Astrocyte of the cerebellum (primary cell): ENCODE measurements at regions not wholly inside any gene's neighbourhood (a gene's known extent, or its start where the extent isn't known, plus 50 kb on each side); places are given as distances from the start of the nearest gene placed in this dataset.

Experiments used
- DNase-seq: peaks from one replicate; pipeline ENCODE4 v3.0.0-alpha.2; 2011; ENCODE audit warnings: low read depth
- H3K4me3 ChIP-seq: 2 replicates; pipeline ENCODE4 v1.5.1; 2011; ENCODE audit warnings: mild to moderate bottlenecking, low read depth, low read length, moderate library complexity
- in situ Hi-C: cut with HindIII; loops from 2 replicates; pipeline ENCODE4 v1.10.0; 2017; ENCODE audit warnings: low sequenced_read_pairs
- TF ChIP-seq, protein P1 (sequence below): IDR thresholded peaks from 2 replicates; pipeline ENCODE4 v1.5.1; 2012; ENCODE audit warnings: low read length, low read depth, moderate library complexity, mild to moderate bottlenecking; ENCODE audit errors: missing control alignments

DNA sequence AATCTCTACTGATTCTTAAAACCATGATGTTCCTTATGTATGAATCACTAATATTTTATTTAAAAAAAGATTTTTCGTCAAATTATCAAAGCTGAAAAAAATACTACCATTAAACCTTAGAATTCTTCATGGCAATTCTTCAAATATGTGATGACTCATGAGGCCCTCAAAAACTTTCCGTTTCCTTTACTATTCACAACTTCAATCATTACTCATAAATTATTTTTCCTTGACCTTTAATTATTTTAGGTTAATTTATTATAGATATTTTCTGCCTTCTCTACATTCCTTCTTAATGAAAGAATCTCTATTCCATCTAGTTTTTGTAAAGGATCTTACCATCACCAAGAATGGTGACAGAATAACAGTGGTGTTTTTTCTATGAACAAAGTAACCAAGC, 162.1 kb upstream of the SOX5 start:
- TF ChIP-seq, protein P1, sequence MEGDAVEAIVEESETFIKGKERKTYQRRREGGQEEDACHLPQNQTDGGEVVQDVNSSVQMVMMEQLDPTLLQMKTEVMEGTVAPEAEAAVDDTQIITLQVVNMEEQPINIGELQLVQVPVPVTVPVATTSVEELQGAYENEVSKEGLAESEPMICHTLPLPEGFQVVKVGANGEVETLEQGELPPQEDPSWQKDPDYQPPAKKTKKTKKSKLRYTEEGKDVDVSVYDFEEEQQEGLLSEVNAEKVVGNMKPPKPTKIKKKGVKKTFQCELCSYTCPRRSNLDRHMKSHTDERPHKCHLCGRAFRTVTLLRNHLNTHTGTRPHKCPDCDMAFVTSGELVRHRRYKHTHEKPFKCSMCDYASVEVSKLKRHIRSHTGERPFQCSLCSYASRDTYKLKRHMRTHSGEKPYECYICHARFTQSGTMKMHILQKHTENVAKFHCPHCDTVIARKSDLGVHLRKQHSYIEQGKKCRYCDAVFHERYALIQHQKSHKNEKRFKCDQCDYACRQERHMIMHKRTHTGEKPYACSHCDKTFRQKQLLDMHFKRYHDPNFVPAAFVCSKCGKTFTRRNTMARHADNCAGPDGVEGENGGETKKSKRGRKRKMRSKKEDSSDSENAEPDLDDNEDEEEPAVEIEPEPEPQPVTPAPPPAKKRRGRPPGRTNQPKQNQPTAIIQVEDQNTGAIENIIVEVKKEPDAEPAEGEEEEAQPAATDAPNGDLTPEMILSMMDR: no peak
- no peak overlapping the region for H3K4me3 ChIP-seq
- in situ Hi-C loops: no loop called here
- DNase-seq: peak; percentile 31

DNA sequence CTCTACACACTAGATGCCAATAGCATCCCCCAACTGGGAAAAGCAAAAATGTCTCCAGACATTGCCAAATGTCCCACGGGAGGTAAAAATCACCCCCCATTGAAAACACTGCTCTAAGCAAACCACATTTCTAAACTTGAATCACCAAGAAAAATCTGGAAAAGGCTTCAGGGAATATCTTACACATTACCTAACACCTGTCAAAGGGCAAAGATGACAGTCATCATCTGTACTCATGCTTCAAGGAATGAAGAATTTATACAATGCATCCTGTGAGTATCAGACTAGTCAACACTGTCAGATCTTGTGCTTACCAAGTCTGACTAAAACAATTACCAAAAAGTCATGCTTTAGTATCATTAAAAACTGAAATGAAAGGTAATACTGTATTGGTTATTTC, 161.6 kb upstream of the SOX5 start:
- no peak overlapping the region for H3K4me3 ChIP-seq
- TF ChIP-seq, protein P1: no peak

GRCh38 chr12:24109381-24110039, 160.0 kb upstream of the SOX5 start:
- peak; percentile 20 for DNase-seq
- H3K4me3 ChIP-seq: no peak overlapping the region
- TF ChIP-seq, protein P1: peak; percentile 57
- in situ Hi-C loops: no loop called here

More for the DNA sequence above, 161.6 kb upstream of the SOX5 start:
- DNase-seq: no peak
- in situ Hi-C loops: no loop called here

DNA sequence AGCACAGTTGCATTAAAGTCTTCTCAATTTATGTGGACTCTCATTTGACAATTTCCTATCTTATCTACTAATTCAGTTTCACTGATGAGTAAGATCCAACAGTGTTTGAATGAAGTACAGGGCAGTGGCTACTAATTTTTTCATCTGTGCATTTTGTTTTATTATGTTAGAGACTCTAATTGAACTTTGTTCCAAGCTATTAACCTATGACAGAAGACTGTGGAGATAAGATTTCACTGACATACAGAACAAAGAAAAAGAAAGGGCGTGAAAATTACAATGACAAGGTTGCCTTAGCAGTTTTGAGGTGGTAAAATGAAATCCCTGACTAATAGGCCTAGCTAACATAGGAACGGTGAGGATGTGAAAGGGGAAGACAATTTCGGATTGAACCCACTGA, 153.2 kb upstream of the SOX5 start:
- DNase-seq: no peak
- in situ Hi-C loops: no loop called here
- no peak overlapping the region for H3K4me3 ChIP-seq
- TF ChIP-seq, protein P1: no peak

DNA sequence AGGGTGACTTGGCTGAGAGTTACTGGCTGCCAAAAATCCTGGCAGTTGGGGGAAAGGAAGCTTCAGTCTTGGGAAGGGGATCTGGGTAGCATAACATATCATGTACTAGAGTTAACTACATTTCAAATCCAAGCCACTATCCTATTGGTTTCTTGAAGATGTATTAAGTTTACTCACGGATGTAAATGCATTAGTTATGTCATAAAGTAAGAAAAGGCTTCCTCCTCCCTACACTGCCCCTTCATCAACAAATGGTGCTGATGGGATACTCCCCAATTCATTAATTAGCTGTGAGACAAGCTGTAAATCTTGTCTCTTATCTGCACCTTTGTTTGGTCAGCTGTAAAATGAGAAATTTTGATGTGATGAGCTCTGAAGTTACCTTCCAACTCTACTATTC, 150.1 kb upstream of the SOX5 start:
- in situ Hi-C loops: no loop called here
- TF ChIP-seq, protein P1: no peak
- DNase-seq: no peak
- no peak overlapping the region for H3K4me3 ChIP-seq

- no peak overlapping the region for H3K4me3 ChIP-seq
- DNase-seq: no peak
- in situ Hi-C loops: no loop called here
- TF ChIP-seq, protein P1: no peak
Observed at GRCh38 chr12:24095245-24095644, 145.8 kb upstream of the SOX5 start.

GRCh38 chr12:24089510-24089890, 140.0 kb upstream of the SOX5 start:
- in situ Hi-C loops: no loop called here
- no peak for DNase-seq
- H3K4me3 ChIP-seq: no peak overlapping the region
- TF ChIP-seq, protein P1: no peak
